GM12878 (cell line): ENCODE measurements at regions not wholly inside any gene's neighbourhood (a gene's known extent, or its start where the extent isn't known, plus 50 kb on each side); places are given as distances from the start of the nearest gene placed in this dataset.

ENCODE experiments used
- ATF7 ChIP-seq: fragments of 450-650 bp; IDR thresholded peaks from 2 replicates; pipeline ENCODE4 v1.6.1; 2016; ENCODE audit warnings: low read depth, mild to moderate bottlenecking
- MEF2A ChIP-seq: IDR thresholded peaks from 2 replicates; pipeline ENCODE4 v1.6.1; 2011; ENCODE audit warnings: low read depth, mild to moderate bottlenecking, low read length, moderate library complexity; ENCODE audit not compliant: insufficient read depth
- NFYB ChIP-seq: IDR thresholded peaks from 2 replicates; pipeline ENCODE4 v1.6.1; 2011; ENCODE audit warnings: low read depth, mild to moderate bottlenecking, low read length, improper control_type of control experiment, moderate library complexity; ENCODE audit not compliant: insufficient read depth
- TAF1 ChIP-seq: IDR thresholded peaks from 2 replicates; pipeline ENCODE4 v1.6.1; 2011; ENCODE audit warnings: mild to moderate bottlenecking, low read depth, low read length, borderline replicate concordance

DNA sequence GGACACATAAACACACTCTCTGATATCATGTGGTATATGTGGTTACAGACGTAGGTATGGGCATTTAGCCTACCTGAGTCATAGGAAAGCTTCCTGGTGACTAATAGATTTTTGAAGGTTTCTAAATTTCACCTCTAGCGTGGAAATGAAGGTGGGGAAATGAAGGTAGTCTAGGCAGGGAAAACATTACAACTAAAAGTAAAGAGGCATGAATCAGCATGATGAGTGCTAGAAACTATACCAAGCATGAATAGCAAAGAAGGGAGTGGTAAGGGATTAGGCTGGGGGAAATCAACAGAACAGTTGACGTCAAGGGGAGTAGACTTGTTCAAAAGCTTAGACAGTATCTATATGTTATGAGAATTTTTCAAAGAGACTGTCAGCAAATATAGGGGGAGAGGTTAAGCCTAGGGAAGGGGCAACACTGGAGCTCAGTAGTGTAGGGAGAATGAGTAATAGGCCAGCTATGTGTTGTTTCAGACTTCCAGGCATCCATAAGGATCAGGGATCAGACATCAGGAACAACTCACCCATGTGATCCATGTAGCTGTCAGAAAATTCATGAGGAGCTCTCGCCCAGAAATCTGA, 279.3 kb upstream of the DIPK2B start:
- TF ChIP-seq NFYB (no peak), ATF7 (no peak), TAF1 (no peak), MEF2A (no peak)
